ENCODE measurements at regions not wholly inside any gene's neighbourhood (a gene's known extent, or its start where the extent isn't known, plus 50 kb on each side); places are given as distances from the start of the nearest gene placed in this dataset.

- DNase-seq, result no peak
- CTCF ChIA-PET, result no interaction called here
- no peak overlapping the region for H3K27ac ChIP-seq (ENCODE audit: insufficient read depth in 1 of 2, low read depth in 1 of 2, low read length in 2 of 2, poor library complexity in 1 of 2, severe bottlenecking in 2 of 2)
These were observed 236.8 kb upstream of the POU5F2 start for GRCh38 chr5:93978222-93978621.

GRCh38 chr5:93967923-93968322, 226.5 kb upstream of the POU5F2 start:
- no peak for DNase-seq
- H3K27me3 ChIP-seq (replicated peaks in 2 of 5; ENCODE audit: control insufficient read depth in 4 of 5, insufficient read depth in 5 of 5, low read length in 4 of 5), result no peaks in the 10 kb centered on the region
- ChIA-PET CTCF (no interaction called here), POLR2A (no interaction called here)
- no peak overlapping the region for H3K27ac ChIP-seq (ENCODE audit: insufficient read depth in 1 of 2, low read depth in 1 of 2, low read length in 2 of 2, poor library complexity in 1 of 2, severe bottlenecking in 2 of 2)
- H3K4me1 ChIP-seq (ENCODE audit: control extremely low read depth in 1 of 4, control insufficient read depth in 4 of 4, insufficient read depth in 4 of 4, low read length in 3 of 4), result no peaks in the 10 kb centered on the region
- H3K36me3 ChIP-seq (ENCODE audit: control insufficient read depth in 4 of 4, insufficient read depth in 4 of 4, low read length in 3 of 4), result peaks cover 0 to 8% (median under 1%) of the 10 kb centered on the region in 4 experiments
- peaks cover 0 to 6% (median 2%) of the 10 kb centered on the region in 5 experiments for H3K9me3 ChIP-seq (ENCODE audit: control extremely low read depth in 1 of 5, control insufficient read depth in 4 of 5, insufficient read depth in 2 of 5, low read depth in 1 of 5, low read length in 4 of 5)
- H3K4me3 ChIP-seq (ENCODE audit: control insufficient read depth in 1 of 7, extremely low read depth in 1 of 7, insufficient read depth in 4 of 7, low read depth in 2 of 7, low read length in 6 of 7), result no peak overlapping the region

More at GRCh38 chr5:93978222-93978621, 236.8 kb upstream of the POU5F2 start:
- H3K9me3 ChIP-seq (ENCODE audit: control extremely low read depth in 1 of 5, control insufficient read depth in 4 of 5, insufficient read depth in 2 of 5, low read depth in 1 of 5, low read length in 4 of 5), result peaks cover 4 to 44% (median 11%) of the 10 kb centered on the region in 5 experiments
- H3K4me3 ChIP-seq (ENCODE audit: control insufficient read depth in 1 of 7, extremely low read depth in 1 of 7, insufficient read depth in 4 of 7, low read depth in 2 of 7, low read length in 6 of 7), result no peak overlapping the region
- H3K27me3 ChIP-seq (replicated peaks in 2 of 5; ENCODE audit: control insufficient read depth in 4 of 5, insufficient read depth in 5 of 5, low read length in 4 of 5), result no peaks in the 10 kb centered on the region
- POLR2A ChIA-PET, result no interaction called here
- H3K4me1 ChIP-seq (ENCODE audit: control extremely low read depth in 1 of 4, control insufficient read depth in 4 of 4, insufficient read depth in 4 of 4, low read length in 3 of 4), result no peaks in the 10 kb centered on the region
- H3K36me3 ChIP-seq (ENCODE audit: control insufficient read depth in 4 of 4, insufficient read depth in 4 of 4, low read length in 3 of 4), result peaks cover 0 to 19% (median 2%) of the 10 kb centered on the region in 4 experiments

DNA sequence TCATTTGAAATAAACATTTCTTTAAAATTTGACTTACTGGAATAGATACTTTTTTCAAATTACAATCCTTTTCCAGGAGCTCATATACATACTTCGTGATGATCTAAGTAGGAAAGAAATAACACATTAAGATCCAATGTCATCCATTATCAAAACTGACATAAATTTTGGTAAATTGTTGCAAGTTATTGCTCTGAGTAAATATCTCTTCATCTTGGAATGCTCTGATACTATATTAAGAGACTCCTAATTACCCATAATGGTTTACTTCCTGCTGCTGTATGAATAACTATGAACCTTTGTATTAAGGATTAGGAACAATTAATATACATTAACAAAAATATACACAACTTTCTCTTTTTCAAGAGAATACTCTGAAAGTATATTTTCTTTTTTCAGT, 223.0 kb upstream of the POU5F2 start:
- H3K27ac ChIP-seq (ENCODE audit: insufficient read depth in 1 of 2, low read depth in 1 of 2, low read length in 2 of 2, poor library complexity in 1 of 2, severe bottlenecking in 2 of 2), result no peak overlapping the region
- WGBS (ENCODE audit: insufficient coverage), result no CpG with 5 or more reads among the region's 1 CpG

DNA sequence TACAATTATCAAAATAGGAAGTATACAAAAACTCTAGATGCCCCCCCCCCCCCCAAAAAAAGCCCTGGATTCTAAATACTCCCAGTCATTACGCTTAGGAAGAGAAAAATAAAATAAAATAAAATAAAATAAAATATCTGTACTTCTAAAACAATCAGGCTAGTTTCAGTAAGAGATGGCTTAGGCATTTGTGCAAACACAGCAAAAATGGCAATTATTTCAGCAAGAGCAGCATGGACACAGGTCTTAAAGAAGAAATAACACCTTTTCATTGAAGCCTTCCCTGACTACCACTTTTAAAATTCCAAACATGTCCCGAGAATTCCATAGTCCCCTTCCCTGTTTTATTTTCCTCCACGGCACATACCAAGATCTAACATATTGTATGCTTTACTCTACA, 218.6 kb upstream of the POU5F2 start:
- POLR2A ChIA-PET, result no interaction called here
- H3K27ac ChIP-seq (ENCODE audit: insufficient read depth in 1 of 2, low read depth in 1 of 2, low read length in 2 of 2, poor library complexity in 1 of 2, severe bottlenecking in 2 of 2), result no peak overlapping the region
- DNase-seq, result no peak
- H3K4me3 ChIP-seq (ENCODE audit: control insufficient read depth in 1 of 7, extremely low read depth in 1 of 7, insufficient read depth in 4 of 7, low read depth in 2 of 7, low read length in 6 of 7), result no peak overlapping the region
- CTCF ChIA-PET, result no interaction called here
- no peaks in the 10 kb centered on the region for H3K9me3 ChIP-seq (ENCODE audit: control extremely low read depth in 1 of 5, control insufficient read depth in 4 of 5, insufficient read depth in 2 of 5, low read depth in 1 of 5, low read length in 4 of 5)
- no peaks in the 10 kb centered on the region for H3K27me3 ChIP-seq (replicated peaks in 2 of 5; ENCODE audit: control insufficient read depth in 4 of 5, insufficient read depth in 5 of 5, low read length in 4 of 5)
- H3K4me1 ChIP-seq (ENCODE audit: control extremely low read depth in 1 of 4, control insufficient read depth in 4 of 4, insufficient read depth in 4 of 4, low read length in 3 of 4), result no peaks in the 10 kb centered on the region
- WGBS (ENCODE audit: insufficient coverage), result 100% methylated on average over 2 of the region's 3 CpGs
- H3K36me3 ChIP-seq (ENCODE audit: control insufficient read depth in 4 of 4, insufficient read depth in 4 of 4, low read length in 3 of 4), result peaks cover 0 to 2% (median 1%) of the 10 kb centered on the region in 4 experiments

More for the DNA sequence above, 223.0 kb upstream of the POU5F2 start:
- peaks cover 0 to 3% (median 0%) of the 10 kb centered on the region in 5 experiments for H3K9me3 ChIP-seq (ENCODE audit: control extremely low read depth in 1 of 5, control insufficient read depth in 4 of 5, insufficient read depth in 2 of 5, low read depth in 1 of 5, low read length in 4 of 5)
- H3K27me3 ChIP-seq (replicated peaks in 2 of 5; ENCODE audit: control insufficient read depth in 4 of 5, insufficient read depth in 5 of 5, low read length in 4 of 5), result no peaks in the 10 kb centered on the region
- no peak overlapping the region for H3K4me3 ChIP-seq (ENCODE audit: control insufficient read depth in 1 of 7, extremely low read depth in 1 of 7, insufficient read depth in 4 of 7, low read depth in 2 of 7, low read length in 6 of 7)
- H3K36me3 ChIP-seq (ENCODE audit: control insufficient read depth in 4 of 4, insufficient read depth in 4 of 4, low read length in 3 of 4), result peaks cover 0 to 8% (median 0%) of the 10 kb centered on the region in 4 experiments
- ChIA-PET POLR2A (no interaction called here), CTCF (no interaction called here)
- DNase-seq, result no peak
- H3K4me1 ChIP-seq (ENCODE audit: control extremely low read depth in 1 of 4, control insufficient read depth in 4 of 4, insufficient read depth in 4 of 4, low read length in 3 of 4), result no peaks in the 10 kb centered on the region

GRCh38 chr5:93956006-93956405, 214.6 kb upstream of the POU5F2 start:
- Histone ChIP-seq H3K4me1 (ENCODE audit: control extremely low read depth in 1 of 4, control insufficient read depth in 4 of 4, insufficient read depth in 4 of 4, low read length in 3 of 4) (no peaks in the 10 kb centered on the region), H3K27me3 (replicated peaks in 2 of 5; ENCODE audit: control insufficient read depth in 4 of 5, insufficient read depth in 5 of 5, low read length in 4 of 5) (no peaks in the 10 kb centered on the region), H3K4me3 (ENCODE audit: control insufficient read depth in 1 of 7, extremely low read depth in 1 of 7, insufficient read depth in 4 of 7, low read depth in 2 of 7, low read length in 6 of 7) (no peak overlapping the region), H3K36me3 (ENCODE audit: control insufficient read depth in 4 of 4, insufficient read depth in 4 of 4, low read length in 3 of 4) (peaks cover 8 to 14% (median 10%) of the 10 kb centered on the region in 4 experiments), H3K27ac (ENCODE audit: insufficient read depth in 1 of 2, low read depth in 1 of 2, low read length in 2 of 2, poor library complexity in 1 of 2, severe bottlenecking in 2 of 2) (no peak overlapping the region), H3K9me3 (ENCODE audit: control extremely low read depth in 1 of 5, control insufficient read depth in 4 of 5, insufficient read depth in 2 of 5, low read depth in 1 of 5, low read length in 4 of 5) (peaks cover 0 to 3% (median 0%) of the 10 kb centered on the region in 5 experiments)
- WGBS (ENCODE audit: insufficient coverage), result 100% methylated on average over 2 of the region's 2 CpGs
- DNase-seq, result no peak
- ChIA-PET POLR2A (no interaction called here), CTCF (no interaction called here)

DNA sequence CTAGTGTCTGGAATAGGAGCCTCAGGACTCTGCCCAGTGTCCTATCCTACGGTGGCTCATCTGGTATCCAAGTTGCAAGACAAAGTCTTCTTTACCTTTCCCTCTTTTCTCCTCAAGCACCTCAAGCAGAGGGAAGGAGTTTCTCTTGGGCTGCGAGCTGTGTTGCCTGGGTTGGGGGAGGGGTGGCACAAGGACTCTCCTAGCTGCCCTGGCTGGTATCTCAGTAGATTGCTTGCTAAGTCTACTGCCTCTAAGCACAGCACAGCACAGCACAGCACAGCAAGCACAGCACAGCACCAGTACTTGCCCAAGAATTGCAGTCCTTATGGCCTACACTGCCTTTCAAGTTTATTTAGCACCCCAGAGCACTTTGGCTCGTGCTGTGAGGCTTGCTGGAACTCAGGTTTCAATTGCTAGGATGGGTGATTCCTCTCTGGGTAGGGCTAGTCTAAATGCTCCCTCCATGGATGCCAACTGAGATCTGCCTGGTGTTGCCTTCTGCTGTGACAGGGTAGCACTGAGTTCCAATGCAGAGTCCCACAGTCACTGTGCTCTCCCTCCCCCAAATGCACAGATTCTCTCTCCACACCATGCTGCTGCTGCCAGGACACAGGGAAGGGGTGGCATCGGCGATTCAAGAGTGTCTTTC, 213.1 kb upstream of the POU5F2 start:
- Histone ChIP-seq H3K4me3 (ENCODE audit: control insufficient read depth in 1 of 7, extremely low read depth in 1 of 7, insufficient read depth in 4 of 7, low read depth in 2 of 7, low read length in 6 of 7) (no peak overlapping the region), H3K27me3 (replicated peaks in 2 of 5; ENCODE audit: control insufficient read depth in 4 of 5, insufficient read depth in 5 of 5, low read length in 4 of 5) (no peaks in the 10 kb centered on the region), H3K36me3 (ENCODE audit: control insufficient read depth in 4 of 4, insufficient read depth in 4 of 4, low read length in 3 of 4) (peaks cover 8 to 14% (median 11%) of the 10 kb centered on the region in 4 experiments), H3K9me3 (ENCODE audit: control extremely low read depth in 1 of 5, control insufficient read depth in 4 of 5, insufficient read depth in 2 of 5, low read depth in 1 of 5, low read length in 4 of 5) (peaks cover 0 to 3% (median 1%) of the 10 kb centered on the region in 5 experiments), H3K4me1 (ENCODE audit: control extremely low read depth in 1 of 4, control insufficient read depth in 4 of 4, insufficient read depth in 4 of 4, low read length in 3 of 4) (no peaks in the 10 kb centered on the region), H3K27ac (ENCODE audit: insufficient read depth in 1 of 2, low read depth in 1 of 2, low read length in 2 of 2, poor library complexity in 1 of 2, severe bottlenecking in 2 of 2) (no peak overlapping the region)
- no peak for DNase-seq
- ChIA-PET CTCF (no interaction called here), POLR2A (no interaction called here)
- 95% methylated on average over 3 of the region's 5 CpGs for WGBS (ENCODE audit: insufficient coverage)

DNA sequence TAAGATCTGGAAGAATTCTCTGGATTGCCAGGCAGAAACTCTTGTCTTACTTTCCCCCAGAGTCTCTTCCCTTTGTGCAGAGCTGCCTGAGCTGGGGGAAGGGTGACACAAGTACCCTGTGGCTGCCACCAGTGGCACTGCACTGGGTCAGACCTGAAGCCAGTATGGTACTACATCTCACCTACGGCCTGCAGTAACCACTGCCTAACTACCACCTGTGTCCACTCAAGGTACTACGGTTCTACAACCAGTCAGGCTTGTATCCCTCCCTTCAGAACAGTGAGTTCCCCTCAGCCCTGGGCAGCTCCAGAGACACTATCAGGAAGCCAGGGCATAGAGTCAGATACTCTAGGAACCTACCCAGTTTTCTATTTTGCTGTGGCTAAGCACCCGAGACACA, 212.0 kb upstream of the POU5F2 start:
- DNase-seq, result no peak
- H3K27me3 ChIP-seq (replicated peaks in 2 of 5; ENCODE audit: control insufficient read depth in 4 of 5, insufficient read depth in 5 of 5, low read length in 4 of 5), result no peaks in the 10 kb centered on the region
- ChIA-PET POLR2A (no interaction called here), CTCF (no interaction called here)
- peaks cover 8 to 14% (median 11%) of the 10 kb centered on the region in 4 experiments for H3K36me3 ChIP-seq (ENCODE audit: control insufficient read depth in 4 of 4, insufficient read depth in 4 of 4, low read length in 3 of 4)
- H3K9me3 ChIP-seq (ENCODE audit: control extremely low read depth in 1 of 5, control insufficient read depth in 4 of 5, insufficient read depth in 2 of 5, low read depth in 1 of 5, low read length in 4 of 5), result peaks cover 0 to 8% (median 1%) of the 10 kb centered on the region in 5 experiments
- H3K27ac ChIP-seq (ENCODE audit: insufficient read depth in 1 of 2, low read depth in 1 of 2, low read length in 2 of 2, poor library complexity in 1 of 2, severe bottlenecking in 2 of 2), result no peak overlapping the region
- 100% methylated on average over 3 of the region's 3 CpGs for WGBS (ENCODE audit: insufficient coverage)
- H3K4me3 ChIP-seq (ENCODE audit: control insufficient read depth in 1 of 7, extremely low read depth in 1 of 7, insufficient read depth in 4 of 7, low read depth in 2 of 7, low read length in 6 of 7), result no peak overlapping the region
- no peaks in the 10 kb centered on the region for H3K4me1 ChIP-seq (ENCODE audit: control extremely low read depth in 1 of 4, control insufficient read depth in 4 of 4, insufficient read depth in 4 of 4, low read length in 3 of 4)

All from common myeloid progenitor, CD34-positive (primary cell).